ENCODE measurements at regions not wholly inside any gene's neighbourhood (a gene's known extent, or its start where the extent isn't known, plus 50 kb on each side); places are given as distances from the start of the nearest gene placed in this dataset.
A peak's percentile ranks its signal among the peaks of the same experiment; 100 is the strongest.

DNA sequence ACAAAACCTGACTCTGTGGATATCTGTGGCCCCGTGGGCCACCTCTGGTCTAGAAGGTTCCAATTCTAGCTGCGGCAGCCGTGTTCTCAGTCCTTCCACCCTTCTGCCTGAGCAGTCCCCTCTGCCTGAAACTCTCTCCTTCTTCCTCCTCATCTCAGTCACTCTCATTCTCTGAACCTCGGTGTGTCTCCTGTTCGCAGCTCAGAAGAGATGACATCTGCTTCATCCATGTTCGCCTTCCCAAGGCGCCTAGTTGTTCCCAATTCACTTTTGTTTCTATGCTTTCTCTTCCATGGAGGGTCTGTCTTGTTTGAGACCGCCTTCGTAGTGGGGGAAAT, 95.5 kb downstream of the CEBPB start:
- DNase-seq (ENCODE audit: low spot score), result no peak

DNA sequence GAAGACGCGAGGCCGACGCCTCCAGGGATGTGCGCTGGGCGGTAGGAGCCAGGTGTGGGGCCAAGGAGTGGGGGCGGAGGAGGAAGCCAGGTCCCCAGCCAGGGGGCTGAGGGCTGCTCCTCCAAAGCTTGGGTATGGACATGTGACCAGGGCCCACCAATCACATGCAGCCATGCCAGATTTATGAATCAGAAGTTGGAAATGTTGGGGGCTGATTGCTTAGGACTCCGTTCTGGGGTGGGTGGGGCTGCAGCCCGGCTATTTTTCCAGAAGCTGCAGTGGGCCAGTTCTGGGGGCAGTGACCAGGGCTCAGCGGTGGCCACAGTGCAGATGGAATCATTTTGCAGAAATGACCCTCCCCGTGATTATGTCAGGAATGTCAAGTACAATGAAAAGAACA, 96.0 kb downstream of the CEBPB start:
- DNase-seq (ENCODE audit: low spot score), result no peak

DNA sequence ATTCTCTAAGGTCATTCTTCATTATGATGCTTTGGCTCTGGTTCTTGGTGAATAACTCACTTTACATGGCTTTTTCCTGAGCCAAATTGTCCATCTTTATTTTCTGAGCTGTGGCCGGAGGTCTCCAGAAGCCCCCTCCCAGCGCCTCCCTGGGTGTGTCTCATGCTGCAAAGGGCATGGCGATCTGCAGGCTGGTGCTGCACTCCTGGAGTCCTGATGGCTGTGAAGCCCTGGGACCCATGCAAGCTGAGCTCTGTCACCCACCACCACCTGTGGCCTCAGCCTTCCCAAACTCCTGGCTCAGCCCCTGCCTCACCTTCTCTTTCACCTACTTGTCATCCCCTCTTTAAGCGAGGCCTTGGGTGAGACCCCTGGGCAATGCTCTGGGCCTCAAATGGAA, 96.9 kb downstream of the CEBPB start:
- no peak for DNase-seq (ENCODE audit: low spot score)

GRCh38 chr20:50288128-50288623, 97.5 kb downstream of the CEBPB start:
- DNase-seq (ENCODE audit: low spot score), result no peak

DNA sequence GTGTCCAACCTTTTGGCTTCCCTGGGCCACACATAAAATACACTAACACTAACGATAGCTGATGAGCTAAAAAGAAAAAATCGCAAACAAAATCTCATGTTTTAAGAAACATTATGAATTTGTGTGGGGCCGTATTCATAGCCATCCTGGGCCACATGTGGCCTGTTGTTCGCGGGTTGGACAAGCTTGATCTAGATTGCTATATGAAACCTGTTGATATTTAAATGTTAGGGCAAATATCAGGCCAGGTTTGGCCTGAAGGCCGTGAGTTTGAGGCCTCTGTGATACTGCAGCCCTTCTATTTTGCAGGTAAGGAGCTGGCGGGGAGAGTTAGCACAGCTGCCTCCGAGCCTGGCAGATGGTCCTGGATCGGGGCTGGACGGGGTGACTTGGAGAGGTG, 99.0 kb downstream of the CEBPB start:
- no peak for DNase-seq (ENCODE audit: low spot score)

- no peak for DNase-seq (ENCODE audit: low spot score)
Observed at GRCh38 chr20:50290112-50290511, 99.5 kb downstream of the CEBPB start.

GRCh38 chr20:50290808-50291207, 100.2 kb downstream of the CEBPB start:
- DNase-seq (ENCODE audit: low spot score), result no peak

DNA sequence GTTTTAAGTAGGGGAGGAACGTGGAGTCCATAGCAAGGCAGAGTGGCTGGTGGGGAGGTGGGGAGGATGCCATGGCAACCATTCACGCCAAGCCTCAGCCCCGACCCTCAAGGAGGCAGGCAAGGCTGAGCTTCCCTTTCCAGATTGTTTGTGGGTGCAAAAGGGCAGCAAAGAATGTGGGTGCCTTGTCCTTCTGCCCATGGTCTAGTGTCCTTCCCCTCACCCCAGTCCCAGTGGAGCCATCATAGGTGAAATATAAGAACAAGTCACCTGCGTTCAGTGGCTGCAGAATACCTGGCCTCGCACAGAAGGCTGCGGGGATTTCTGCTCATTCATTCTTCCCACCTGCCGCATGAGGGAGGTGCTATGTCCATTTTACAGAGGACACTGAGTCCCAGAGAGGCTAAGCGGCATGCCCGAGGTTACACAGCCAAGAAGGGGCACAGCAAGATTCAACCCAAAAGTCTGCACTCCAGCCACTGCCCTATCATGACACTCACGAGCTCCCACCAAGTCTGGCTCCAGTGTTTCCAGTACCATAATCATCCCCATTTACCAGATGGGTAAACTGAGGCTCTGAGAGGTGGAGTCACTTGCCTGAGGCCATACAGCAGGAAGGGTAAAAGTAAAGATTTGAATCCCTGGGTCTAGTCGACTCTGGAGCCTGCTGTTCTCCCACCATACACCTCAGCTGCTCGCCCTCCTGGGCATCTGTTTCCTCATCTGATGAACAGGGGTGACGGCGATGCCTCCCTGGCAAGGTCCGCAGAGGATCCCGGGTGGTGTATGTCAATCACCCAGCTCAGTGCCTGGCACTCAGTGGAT, 100.8 kb downstream of the CEBPB start:
- DNase-seq (ENCODE audit: low spot score), result no peak

- DNase-seq (ENCODE audit: low spot score), result no peak
Observed at GRCh38 chr20:50292079-50292590, 101.5 kb downstream of the CEBPB start.

DNA sequence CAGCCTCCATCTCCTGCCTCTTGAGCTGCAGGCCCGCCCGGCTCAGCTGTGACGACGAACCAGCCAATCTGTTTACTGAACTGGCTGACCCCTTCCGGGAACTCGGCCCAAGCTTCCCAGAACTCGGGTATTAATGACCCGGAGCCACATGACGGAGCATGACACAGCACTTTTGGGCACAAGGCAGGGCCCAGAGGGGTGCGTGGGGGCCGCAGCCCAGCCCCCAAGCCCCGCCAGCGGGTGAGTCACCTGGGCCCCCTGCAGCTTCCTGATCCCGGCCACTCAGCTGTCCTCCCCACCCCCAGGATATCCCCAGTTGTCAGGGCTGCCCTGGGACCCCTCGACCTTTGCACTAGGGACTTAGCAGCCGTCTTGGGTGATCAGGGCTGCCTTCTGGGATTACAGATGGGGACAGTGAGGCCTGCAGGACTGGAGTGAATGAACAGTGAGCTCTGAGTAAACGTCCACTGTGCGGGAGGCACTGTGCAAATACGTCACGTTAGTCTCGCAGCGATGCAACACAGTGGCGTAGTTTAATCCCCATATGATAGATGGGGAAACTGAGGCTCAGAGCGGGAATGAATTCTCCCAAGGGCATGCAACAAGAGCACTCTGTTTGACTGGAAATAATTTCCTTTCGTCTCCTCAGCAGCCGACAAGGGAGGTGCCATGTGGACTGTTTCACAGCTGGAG, 102.1 kb downstream of the CEBPB start:
- peak; percentile 91 for DNase-seq (ENCODE audit: low spot score)

DNA sequence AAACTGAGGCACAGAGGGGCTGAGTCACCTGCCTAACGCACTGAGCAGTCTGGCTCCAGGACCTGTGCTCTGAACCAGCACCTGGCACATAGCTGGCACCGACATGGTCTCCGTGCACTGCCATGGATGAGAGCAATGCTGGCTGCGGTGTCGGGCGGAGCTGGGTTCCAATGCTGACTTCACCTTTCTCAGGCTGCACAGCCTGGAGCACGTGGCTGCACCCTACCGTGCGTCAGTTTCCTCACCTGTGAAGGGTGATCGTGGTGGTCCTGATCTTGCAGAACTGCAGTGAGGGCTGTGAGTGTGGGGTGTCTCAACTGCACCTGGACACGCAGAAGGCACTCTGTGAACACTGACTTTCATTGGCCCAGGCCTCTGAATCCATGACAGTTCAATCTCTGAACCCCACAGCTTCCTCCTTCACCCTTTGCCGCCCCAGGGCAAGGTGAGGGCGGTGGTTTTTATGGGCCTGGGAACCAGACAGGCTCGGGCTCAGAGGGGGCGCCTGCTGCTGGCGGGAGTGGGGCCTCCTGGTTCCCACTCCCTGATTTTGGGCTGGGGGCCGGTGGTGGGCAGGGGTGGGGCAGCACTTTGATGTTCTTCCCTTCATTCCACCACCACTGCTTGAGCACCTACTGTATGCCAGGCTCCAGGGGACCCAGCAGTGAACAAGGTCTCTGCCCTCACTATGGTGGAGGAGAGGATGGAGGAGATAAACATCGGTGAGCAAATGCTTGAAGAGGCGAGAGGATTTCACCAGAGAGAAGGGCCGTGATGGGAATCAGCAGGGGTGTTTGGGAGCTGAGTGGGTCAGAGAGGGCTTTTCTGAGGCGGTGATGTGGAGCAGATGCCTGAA, 102.9 kb downstream of the CEBPB start:
- DNase-seq (ENCODE audit: low spot score), result no peak

- DNase-seq (ENCODE audit: low spot score), result no peak
Observed at GRCh38 chr20:50294164-50295088, 103.8 kb downstream of the CEBPB start.

GRCh38 chr20:50295345-50295744, 104.7 kb downstream of the CEBPB start:
- no peak for DNase-seq (ENCODE audit: low spot score)

GRCh38 chr20:50295762-50296449, 105.3 kb downstream of the CEBPB start:
- DNase-seq (ENCODE audit: low spot score), result no peak

GRCh38 chr20:50296450-50297375, 106.1 kb downstream of the CEBPB start:
- DNase-seq (ENCODE audit: low spot score), result no peak

DNA sequence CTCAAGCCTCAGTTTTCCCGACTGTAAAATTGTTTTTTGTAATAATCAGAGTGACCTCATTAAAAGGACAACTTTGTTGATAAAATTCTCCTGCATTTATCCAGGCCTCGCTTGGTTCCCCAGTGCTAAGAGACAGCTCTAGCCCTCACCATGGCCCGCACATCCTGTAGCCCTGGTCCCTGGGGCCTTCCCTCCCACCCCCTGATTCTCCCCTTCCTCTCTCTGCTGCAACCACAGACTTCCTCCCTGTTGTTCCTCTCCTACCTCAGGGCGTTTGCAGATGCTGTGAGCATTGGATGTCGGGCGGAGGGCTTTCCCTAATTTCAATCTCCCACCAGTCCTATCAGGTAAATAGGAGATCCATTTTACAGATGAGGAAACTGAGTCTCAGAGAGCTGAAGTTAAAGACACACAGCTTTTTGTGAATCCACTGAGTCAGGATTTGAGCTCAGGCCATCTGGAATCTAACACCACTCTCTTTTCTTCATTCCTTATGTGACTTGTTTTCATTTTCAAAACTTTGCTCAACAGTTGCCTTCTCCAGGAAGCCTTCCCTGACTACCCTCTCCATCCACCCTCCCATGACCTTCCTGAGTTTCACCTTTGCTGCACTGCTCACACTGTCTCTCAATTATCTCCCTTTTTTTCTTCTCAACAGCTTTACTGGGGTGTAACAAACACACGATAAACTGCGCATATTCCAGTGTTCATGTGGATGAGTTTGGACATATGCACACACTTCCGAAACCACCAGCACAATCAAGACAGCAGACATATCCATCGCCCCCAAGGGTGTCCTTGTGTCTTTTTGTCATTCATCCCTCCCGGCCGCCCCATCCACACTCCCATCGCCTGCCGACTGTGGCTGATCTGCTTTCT, 107.1 kb downstream of the CEBPB start:
- DNase-seq (ENCODE audit: low spot score), result no peak

- DNase-seq (ENCODE audit: low spot score), result no peak
Observed at GRCh38 chr20:50298554-50299324, 108.1 kb downstream of the CEBPB start.

- no peak for DNase-seq (ENCODE audit: low spot score)
Observed at GRCh38 chr20:50299325-50299629, 108.6 kb downstream of the CEBPB start.

All from HuH-7.5 (cell line).